Ishikawa (cell line): ENCODE measurements at regions not wholly inside any gene's neighbourhood (a gene's known extent, or its start where the extent isn't known, plus 50 kb on each side); places are given as distances from the start of the nearest gene placed in this dataset.

Source experiments
- EGR1 ChIP-seq: IDR thresholded peaks from 2 replicates; pipeline ENCODE4 v1.6.1; 2012
- FOXM1 ChIP-seq: IDR thresholded peaks from 2 replicates; pipeline ENCODE4 v1.6.1; 2012; ENCODE audit warnings: low read depth, borderline replicate concordance
- MAX ChIP-seq: IDR thresholded peaks from 2 replicates; pipeline ENCODE4 v1.6.1; 2012
- NFIC ChIP-seq: IDR thresholded peaks from 2 replicates; pipeline ENCODE4 v1.6.1; 2012
- RAD21 ChIP-seq: IDR thresholded peaks from 2 replicates; pipeline ENCODE4 v1.6.1; 2012; ENCODE audit warnings: low read depth
- REST ChIP-seq: IDR thresholded peaks from 2 replicates; pipeline ENCODE4 v1.6.1; 2012; ENCODE audit warnings: low read depth, mild to moderate bottlenecking
- TAF1 ChIP-seq: IDR thresholded peaks from 2 replicates; pipeline ENCODE4 v1.6.1; 2012; ENCODE audit warnings: low read depth, mild to moderate bottlenecking
- YY1 ChIP-seq: IDR thresholded peaks from 2 replicates; pipeline ENCODE4 v1.6.1; 2012; ENCODE audit warnings: low read depth

- no peak for TF ChIP-seq FOXM1
- TF ChIP-seq EGR1: no peak
- 0 out of 2 replicates have a peak, but pooled peaks have one; percentile 32 for TF ChIP-seq YY1
- TF ChIP-seq TAF1: no peak
- no peak for TF ChIP-seq REST
- TF ChIP-seq MAX: peak; percentile 87
- no peak for TF ChIP-seq NFIC
- TF ChIP-seq RAD21: peak; percentile 99
Measured at GRCh38 chr9:33721674-33722358, 73.5 kb upstream of the PRSS3 start.
